Upper lobe of left lung (tissue), 4 donors: ENCODE measurements at regions not wholly inside any gene's neighbourhood (a gene's known extent, or its start where the extent isn't known, plus 50 kb on each side); places are given as distances from the start of the nearest gene placed in this dataset.

ENCODE experiments used
- CTCF ChIP-seq, 6 experiments: fragments of 450-650 bp in 4 of 6; fragments of 200-600 bp in 2 of 6; sonication (generic) in 2 of 6; IDR thresholded peaks; one replicate each; pipeline ENCODE4 v1.5.1; 2016 to 2019; ENCODE audit warnings: antibody characterized with exemption in 6 of 6
- POLR2A ChIP-seq, 4 donors: fragments of 450-650 bp; IDR thresholded peaks; one replicate each; pipeline ENCODE4 v1.5.1; 2016 to 2017; ENCODE audit warnings: antibody characterized with exemption in 4 of 4, mild to moderate bottlenecking in 2 of 4

DNA sequence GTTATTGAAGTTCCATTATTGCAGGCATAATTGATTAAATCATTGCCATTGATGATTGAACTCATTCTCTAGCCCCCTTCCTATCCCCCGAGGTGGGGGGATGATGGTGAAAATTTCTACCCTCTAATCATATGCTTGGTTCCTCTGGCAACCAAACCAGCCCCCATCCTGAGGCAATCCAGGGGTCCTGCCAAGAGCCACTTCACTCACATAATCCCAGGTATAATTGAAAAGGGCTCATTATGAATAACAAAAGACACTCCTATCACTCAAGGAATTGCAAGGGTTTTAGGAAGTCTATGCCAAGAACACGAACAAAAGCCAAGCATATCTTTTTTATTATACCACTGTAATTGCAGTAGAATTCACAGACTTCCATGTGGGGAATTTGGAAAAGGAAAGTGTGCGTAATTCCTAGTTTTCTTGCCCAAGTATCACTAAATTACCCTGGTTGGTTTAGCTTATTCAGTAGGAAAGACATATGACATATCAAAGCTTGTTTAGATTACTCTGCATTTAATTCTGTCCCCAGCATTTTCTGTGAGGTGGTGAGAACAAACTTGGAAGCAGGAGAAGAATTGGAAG is 130.7 kb upstream of the TAF11L2 start:
- TF ChIP-seq CTCF (IDR thresholded peaks at IDR 0.05) (no peak), POLR2A (IDR thresholded peaks at IDR 0.05) (no peak)
